CD4-positive, alpha-beta memory T cell (primary cell): ENCODE measurements at regions not wholly inside any gene's neighbourhood (a gene's known extent, or its start where the extent isn't known, plus 50 kb on each side); places are given as distances from the start of the nearest gene placed in this dataset.
"Not testable (repeated sequence)": the region's sequence is repeated elsewhere in the genome, so short reads cannot be mapped to it uniquely, and the experiment has no call there.

Experiments
- CTCF ChIA-PET: fragments of 350-600 bp; sonication (Branson Sonifier 250); formaldehyde crosslinking; loops from one replicate; lab custom pipeline; 2021; ENCODE audit warnings: inconsistent platforms; ENCODE audit not compliant: partially characterized antibody; lab: Charles Lee
- POLR2A ChIA-PET: fragments of 350-600 bp; sonication (Branson Sonifier 250); formaldehyde crosslinking; loops from one replicate; lab custom pipeline; 2021; ENCODE audit not compliant: partially characterized antibody; lab: Charles Lee
- DNase-seq, 5 donors: peaks; one replicate each; pipeline versions ENCODE4 v3.0.0 to v3.0.0-alpha.2; 2020 to 2022; ENCODE audit warnings: mixed read lengths in 1 of 5
- H3K27ac ChIP-seq: one replicate; pipeline ENCODE4 v1.7.0; 2013; ENCODE audit warnings: low read depth, low read length
- H3K27me3 ChIP-seq: 2 replicates; pipeline ENCODE4 v1.7.0; 2013; ENCODE audit warnings: mild to moderate bottlenecking, low read length, moderate library complexity; ENCODE audit not compliant: insufficient read depth
- H3K36me3 ChIP-seq: 2 replicates; pipeline ENCODE4 v1.7.0; 2013; ENCODE audit warnings: mild to moderate bottlenecking, low read length, moderate library complexity; ENCODE audit not compliant: insufficient read depth
- H3K4me1 ChIP-seq: 2 replicates; pipeline ENCODE4 v1.7.0; 2013; ENCODE audit warnings: mild to moderate bottlenecking, low read length, moderate library complexity; ENCODE audit not compliant: insufficient read depth
- H3K4me3 ChIP-seq, 2 donors: one replicate each; pipeline ENCODE4 v1.7.0; 2013; ENCODE audit warnings: low read length in 2 of 2, mild to moderate bottlenecking in 1 of 2
- H3K9me3 ChIP-seq, 2 donors: one replicate each; pipeline ENCODE4 v1.7.0; 2013; ENCODE audit warnings: low read length in 2 of 2, control low read depth in 1 of 2; ENCODE audit not compliant: control insufficient read depth in 1 of 2
- H3K27ac Mint-ChIP-seq, 7 donors: one replicate each; pipeline ENCODE4 v1.8.0; 2020 to 2021; ENCODE audit warnings: mixed read lengths in 7 of 7, mild to moderate bottlenecking in 6 of 7, inconsistent platforms in 3 of 7, moderate library complexity in 3 of 7
- H3K27me3 Mint-ChIP-seq, 2 donors: one replicate each; pipeline ENCODE4 v1.8.0; 2020 to 2021; ENCODE audit warnings: mixed read lengths in 2 of 2
- H3K36me3 Mint-ChIP-seq, 2 donors: one replicate each; pipeline ENCODE4 v1.8.0; 2020 to 2021; ENCODE audit warnings: mixed read lengths in 2 of 2, inconsistent platforms in 1 of 2, mild to moderate bottlenecking in 1 of 2
- H3K4me1 Mint-ChIP-seq, 4 donors: one replicate each; pipeline ENCODE4 v1.8.0; 2020 to 2021; ENCODE audit warnings: mixed read lengths in 4 of 4, mild to moderate bottlenecking in 1 of 4
- H3K4me3 Mint-ChIP-seq, 8 donors: one replicate each; pipeline ENCODE4 v1.8.0; 2020 to 2021; ENCODE audit warnings: mixed read lengths in 8 of 8, mild to moderate bottlenecking in 7 of 8, moderate library complexity in 6 of 8, inconsistent platforms in 3 of 8
- H3K9me3 Mint-ChIP-seq, 8 donors: one replicate each; pipeline ENCODE4 v1.8.0; 2020 to 2021; ENCODE audit warnings: mixed read lengths in 8 of 8, mild to moderate bottlenecking in 5 of 8, inconsistent platforms in 3 of 8, moderate library complexity in 1 of 8
- intact Hi-C: fragments of 100-400 bp; cut with micrococcal nuclease; formaldehyde crosslinking; loops from one replicate; pipeline ENCODE4 v1.15.1; 2023

GRCh38 chr6:104676679-104677078, 183.0 kb downstream of the HACE1 start:
- DNase-seq, H3K27ac ChIP-seq, intact Hi-C loops, H3K36me3 ChIP-seq, H3K9me3 ChIP-seq, POLR2A ChIA-PET, H3K27me3 Mint-ChIP-seq, H3K27me3 ChIP-seq, CTCF ChIA-PET, H3K27ac Mint-ChIP-seq, H3K4me1 ChIP-seq, H3K4me3 ChIP-seq, H3K4me3 Mint-ChIP-seq, H3K4me1 Mint-ChIP-seq: not testable (repeated sequence)
- H3K9me3 Mint-ChIP-seq = peaks cover 8 to 43% (median 29%) of the 10 kb centered on the region in 8 donors
- peaks cover 9 to 18% of the 10 kb centered on the region in 2 donors for H3K36me3 Mint-ChIP-seq

DNA sequence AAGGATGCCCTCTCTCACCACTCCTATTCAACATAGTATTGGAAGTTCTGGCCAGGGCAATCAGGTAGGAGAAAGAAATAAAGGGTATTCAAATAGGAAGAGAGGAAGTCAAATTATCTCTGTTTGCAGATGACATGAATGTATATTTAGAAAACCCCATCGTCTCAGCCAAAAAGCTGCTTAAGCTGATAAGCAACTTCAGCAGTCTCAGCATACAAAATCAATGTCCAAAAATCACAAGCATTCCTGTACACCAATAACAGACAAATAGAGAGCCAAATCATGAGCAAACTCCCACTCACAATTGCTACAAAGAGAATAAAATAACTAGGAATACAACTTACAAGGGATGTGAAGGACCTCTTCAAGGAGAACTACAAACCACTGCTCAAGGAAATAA, 184.6 kb downstream of the HACE1 start:
- CTCF ChIA-PET, H3K36me3 ChIP-seq, H3K4me1 ChIP-seq, intact Hi-C loops, DNase-seq, H3K4me1 Mint-ChIP-seq, H3K4me3 Mint-ChIP-seq, H3K27me3 Mint-ChIP-seq, POLR2A ChIA-PET, H3K27ac ChIP-seq, H3K27me3 ChIP-seq, H3K4me3 ChIP-seq, H3K27ac Mint-ChIP-seq, H3K9me3 ChIP-seq: not testable (repeated sequence)
- Mint-ChIP-seq H3K36me3 (peaks cover 9 to 18% of the 10 kb centered on the region in 2 donors), H3K9me3 (peaks cover 8 to 43% (median 33%) of the 10 kb centered on the region in 8 donors)

- Mint-ChIP-seq H3K36me3 (peaks cover 9 to 18% of the 10 kb centered on the region in 2 donors), H3K9me3 (peaks cover 8 to 45% (median 33%) of the 10 kb centered on the region in 8 donors)
- H3K27me3 ChIP-seq, POLR2A ChIA-PET, H3K9me3 ChIP-seq, H3K4me3 Mint-ChIP-seq, intact Hi-C loops, H3K4me1 ChIP-seq, H3K27ac ChIP-seq, H3K27ac Mint-ChIP-seq, H3K4me1 Mint-ChIP-seq, DNase-seq, H3K27me3 Mint-ChIP-seq, H3K36me3 ChIP-seq, H3K4me3 ChIP-seq: not testable (repeated sequence)
- CTCF ChIA-PET = interaction anchor here (0.8 to 2.0 kb wide), 3 partner anchors 9 to 98 kb away, joined by 3 to 5 read pairs (median 3); no protein-coding TSS in a partner anchor
These were observed 186.6 kb downstream of the HACE1 start for GRCh38 chr6:104673078-104673477.

- CTCF ChIA-PET, H3K4me1 ChIP-seq, H3K27ac ChIP-seq, intact Hi-C loops, DNase-seq, H3K27me3 ChIP-seq, H3K4me3 ChIP-seq, H3K36me3 ChIP-seq, H3K4me1 Mint-ChIP-seq, H3K9me3 ChIP-seq, H3K27me3 Mint-ChIP-seq: not testable (repeated sequence)
- H3K4me3 Mint-ChIP-seq = peak overlapping the region in 2 of 8 donors; percentile 23 to 66
- POLR2A ChIA-PET = interaction anchor here (0.9 to 1.1 kb wide), 2 partner anchors 30 to 34 kb away, joined by 3 to 5 read pairs; no protein-coding TSS in a partner anchor
- H3K27ac Mint-ChIP-seq = peak overlapping the region in 3 of 7 donors; percentile 74 to 88 (median 78)
- peaks cover 8 to 45% (median 33%) of the 10 kb centered on the region in 8 donors for H3K9me3 Mint-ChIP-seq
- peaks cover 9 to 18% of the 10 kb centered on the region in 2 donors for H3K36me3 Mint-ChIP-seq
These were observed 188.2 kb downstream of the HACE1 start for GRCh38 chr6:104671591-104671891.

DNA sequence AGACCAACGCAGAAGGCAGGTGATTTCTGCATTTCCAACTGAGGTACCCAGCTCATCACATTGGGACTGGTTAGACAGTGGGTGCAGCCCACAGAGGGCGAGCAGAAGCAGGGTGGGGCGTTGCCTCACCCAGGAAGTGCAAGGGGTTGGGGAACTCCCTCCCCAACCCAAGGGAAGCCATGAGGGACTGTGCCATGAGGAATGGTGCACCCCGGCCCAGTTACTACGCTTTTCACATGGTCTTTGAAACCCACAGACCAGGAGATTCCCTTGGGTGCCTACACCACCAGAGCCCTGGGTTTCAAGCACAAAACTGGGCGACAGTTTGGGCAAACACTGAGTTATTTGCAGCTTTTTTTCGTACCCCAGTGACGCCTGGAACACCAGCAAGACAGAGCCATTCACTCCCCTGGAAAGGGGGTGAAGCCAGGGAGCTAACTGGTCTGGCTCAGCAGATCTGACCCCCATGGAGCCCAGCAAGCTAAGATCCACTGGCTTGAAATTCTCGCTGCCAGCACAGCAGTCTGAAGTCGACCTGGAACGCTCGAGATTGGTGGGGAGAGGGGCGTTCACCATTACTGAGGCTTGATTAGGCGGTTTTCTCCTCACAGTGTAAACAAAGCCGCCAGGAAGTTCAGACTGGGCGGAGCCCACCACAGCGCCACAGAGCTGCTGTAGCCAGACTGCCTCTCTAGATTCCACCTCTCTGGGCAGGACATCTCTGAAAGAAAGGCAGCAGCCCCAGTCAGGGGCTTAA, 188.7 kb downstream of the HACE1 start:
- Mint-ChIP-seq H3K4me3 (peak overlapping the region in 4 of 8 donors; percentile 18 to 66 (median 40)), H3K36me3 (peaks cover 8 to 14% of the 10 kb centered on the region in 2 donors), H3K27ac (peak overlapping the region in 5 of 7 donors; percentile 58 to 88 (median 74)), H3K9me3 (peaks cover 7 to 47% (median 32%) of the 10 kb centered on the region in 8 donors)
- H3K27me3 Mint-ChIP-seq, intact Hi-C loops, CTCF ChIA-PET, H3K4me1 Mint-ChIP-seq, H3K4me1 ChIP-seq, H3K4me3 ChIP-seq, H3K27me3 ChIP-seq, H3K9me3 ChIP-seq, H3K27ac ChIP-seq, H3K36me3 ChIP-seq: not testable (repeated sequence)
- DNase-seq = peak; percentile 19 to 50 (median 40)
- POLR2A ChIA-PET = interaction anchor here (0.9 to 1.1 kb wide), 2 partner anchors 31 to 34 kb away, joined by 3 to 5 read pairs; no protein-coding TSS in a partner anchor

- no peak for DNase-seq
- intact Hi-C loops = no loop called here
- no peak overlapping the region for H3K4me3 ChIP-seq
- Mint-ChIP-seq H3K27ac (no peak overlapping the region), H3K4me3 (no peak overlapping the region), H3K27me3 (peaks cover 0 to 1% of the 10 kb centered on the region in 2 donors), H3K4me1 (peaks cover 0 to 8% (median 0%) of the 10 kb centered on the region in 4 donors), H3K9me3 (peaks cover 5 to 53% (median 32%) of the 10 kb centered on the region in 8 donors), H3K36me3 (peaks cover 4 to 10% of the 10 kb centered on the region in 2 donors)
- ChIA-PET POLR2A (no interaction called here), CTCF (no interaction called here)
- peaks cover 6% of the 10 kb centered on the region for H3K4me1 ChIP-seq
- H3K27me3 ChIP-seq = no peaks in the 10 kb centered on the region
- no peak overlapping the region for H3K27ac ChIP-seq
- H3K36me3 ChIP-seq = no peaks in the 10 kb centered on the region
- no peaks in the 10 kb centered on the region for H3K9me3 ChIP-seq
These were observed 190.2 kb downstream of the HACE1 start for GRCh38 chr6:104669483-104669882.

DNA sequence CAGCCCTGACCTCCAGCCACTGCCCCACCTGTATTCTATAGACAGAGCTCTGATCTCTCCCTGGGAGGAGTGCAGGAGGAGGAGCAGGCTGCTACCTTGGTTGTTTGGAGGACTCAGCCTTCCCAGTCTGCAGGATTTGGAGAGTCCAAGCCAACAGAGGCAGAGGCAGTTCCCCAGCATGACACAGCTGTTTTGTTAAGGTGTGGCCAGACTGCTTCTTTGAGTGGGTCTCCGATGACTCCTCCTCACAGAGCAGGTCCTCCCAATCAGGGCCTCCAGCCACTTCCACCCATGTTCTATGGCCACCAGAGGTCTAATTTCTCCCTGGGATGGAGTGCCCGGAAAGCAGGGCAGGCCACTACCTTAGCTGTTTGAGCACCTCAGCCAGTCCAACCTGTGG, 203.5 kb downstream of the HACE1 start:
- ChIA-PET CTCF (interaction anchor here (1.1 kb wide), 1 partner anchor 9 kb away, joined by 3 read pairs; no protein-coding TSS in a partner anchor), POLR2A (no interaction called here)
- Mint-ChIP-seq H3K4me3 (no peak overlapping the region), H3K9me3 (peaks cover 0 to 7% (median 0%) of the 10 kb centered on the region in 8 donors), H3K27me3 (peaks cover 2 to 4% of the 10 kb centered on the region in 2 donors), H3K27ac (no peak overlapping the region), H3K4me1 (peaks cover 0 to 3% (median under 1%) of the 10 kb centered on the region in 4 donors), H3K36me3 (no peaks in the 10 kb centered on the region)
- Histone ChIP-seq H3K36me3 (no peaks in the 10 kb centered on the region), H3K27ac (no peak overlapping the region), H3K4me3 (no peak overlapping the region), H3K4me1 (no peaks in the 10 kb centered on the region), H3K27me3 (no peaks in the 10 kb centered on the region), H3K9me3 (no peaks in the 10 kb centered on the region)
- DNase-seq = no peak
- intact Hi-C loops = no loop called here
